GM12873 (cell line): ENCODE measurements at regions not wholly inside any gene's neighbourhood (a gene's known extent, or its start where the extent isn't known, plus 50 kb on each side); places are given as distances from the start of the nearest gene placed in this dataset.

Experiments used
- TF ChIP-seq, protein P1 (sequence below): IDR thresholded peaks from 2 replicates; pipeline ENCODE4 v1.5.1; 2012; ENCODE audit warnings: low read depth, mild to moderate bottlenecking, moderate library complexity, low read length, control low read depth; ENCODE audit not compliant: insufficient read depth; ENCODE audit errors: missing control alignments

DNA sequence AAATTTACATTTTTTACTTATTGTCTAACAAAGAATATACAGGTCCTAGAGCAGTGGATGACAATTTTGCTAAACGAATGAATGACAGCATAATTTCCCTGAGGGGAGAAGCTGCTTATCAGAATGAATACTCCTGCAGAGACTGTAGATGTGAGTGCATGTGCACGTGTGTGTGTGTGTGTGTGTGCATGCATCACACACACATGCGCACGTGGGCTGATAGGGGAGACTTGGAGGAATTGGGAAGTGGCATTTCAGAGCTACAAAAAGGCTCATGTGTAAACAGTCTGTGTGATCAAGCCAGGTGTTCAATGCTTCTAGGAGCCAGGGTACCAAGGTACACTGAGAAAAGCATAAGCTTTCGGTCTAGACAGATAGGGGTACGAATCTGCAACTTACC is 93.5 kb upstream of the SASH1 start:
- TF ChIP-seq, protein P1, sequence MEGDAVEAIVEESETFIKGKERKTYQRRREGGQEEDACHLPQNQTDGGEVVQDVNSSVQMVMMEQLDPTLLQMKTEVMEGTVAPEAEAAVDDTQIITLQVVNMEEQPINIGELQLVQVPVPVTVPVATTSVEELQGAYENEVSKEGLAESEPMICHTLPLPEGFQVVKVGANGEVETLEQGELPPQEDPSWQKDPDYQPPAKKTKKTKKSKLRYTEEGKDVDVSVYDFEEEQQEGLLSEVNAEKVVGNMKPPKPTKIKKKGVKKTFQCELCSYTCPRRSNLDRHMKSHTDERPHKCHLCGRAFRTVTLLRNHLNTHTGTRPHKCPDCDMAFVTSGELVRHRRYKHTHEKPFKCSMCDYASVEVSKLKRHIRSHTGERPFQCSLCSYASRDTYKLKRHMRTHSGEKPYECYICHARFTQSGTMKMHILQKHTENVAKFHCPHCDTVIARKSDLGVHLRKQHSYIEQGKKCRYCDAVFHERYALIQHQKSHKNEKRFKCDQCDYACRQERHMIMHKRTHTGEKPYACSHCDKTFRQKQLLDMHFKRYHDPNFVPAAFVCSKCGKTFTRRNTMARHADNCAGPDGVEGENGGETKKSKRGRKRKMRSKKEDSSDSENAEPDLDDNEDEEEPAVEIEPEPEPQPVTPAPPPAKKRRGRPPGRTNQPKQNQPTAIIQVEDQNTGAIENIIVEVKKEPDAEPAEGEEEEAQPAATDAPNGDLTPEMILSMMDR: no peak

GRCh38 chr6:148249679-148250375 is 92.8 kb upstream of the SASH1 start:
- TF ChIP-seq, protein P1: no peak

GRCh38 chr6:148250975-148251685 is 91.5 kb upstream of the SASH1 start:
- TF ChIP-seq, protein P1: peak; percentile 30

- TF ChIP-seq, protein P1: no peak
These were observed 90.7 kb upstream of the SASH1 start for GRCh38 chr6:148251891-148252290.

- TF ChIP-seq, protein P1: no peak
These were observed 84.8 kb upstream of the SASH1 start for GRCh38 chr6:148257810-148258209.

GRCh38 chr6:148258868-148259267 is 83.8 kb upstream of the SASH1 start:
- TF ChIP-seq, protein P1: no peak

DNA sequence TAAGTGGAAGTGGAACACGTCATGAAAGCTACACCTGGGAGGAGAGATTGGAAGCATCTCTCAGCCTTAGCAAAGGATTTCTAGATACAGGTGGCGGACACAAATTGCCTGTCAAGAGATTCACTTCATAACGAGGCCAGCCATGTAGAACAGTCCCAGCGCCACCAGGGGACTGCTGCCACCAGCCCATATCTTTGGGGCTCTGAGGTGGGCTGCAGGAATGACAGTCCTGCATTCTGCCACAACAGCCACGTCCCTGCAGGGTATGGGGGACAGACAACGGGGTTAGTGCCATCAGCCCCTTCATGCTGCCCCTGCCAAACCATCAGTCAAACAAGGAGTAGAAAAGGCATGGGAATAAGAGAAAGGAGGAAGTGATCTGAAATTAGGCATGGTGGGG is 81.2 kb upstream of the SASH1 start:
- TF ChIP-seq, protein P1: no peak
